GDM1 (cell line): ENCODE measurements at regions not wholly inside any gene's neighbourhood (a gene's known extent, or its start where the extent isn't known, plus 50 kb on each side); places are given as distances from the start of the nearest gene placed in this dataset.
"Not testable (repeated sequence)": the region's sequence is repeated elsewhere in the genome, so short reads cannot be mapped to it uniquely, and the experiment has no call there.

Source experiments
- DNase-seq: peaks from one replicate; lab custom pipeline; 2025; lab: John Stamatoyannopoulos, UW

- no peak for DNase-seq
These were observed 292.4 kb upstream of the VWC2 start for GRCh38 chr7:49481075-49481474.

GRCh38 chr7:49483142-49483541, 290.3 kb upstream of the VWC2 start:
- no peak for DNase-seq

GRCh38 chr7:49486974-49487829, 286.2 kb upstream of the VWC2 start:
- no peak for DNase-seq

GRCh38 chr7:49487830-49488140, 285.7 kb upstream of the VWC2 start:
- no peak for DNase-seq

GRCh38 chr7:49488573-49488972, 284.9 kb upstream of the VWC2 start:
- no peak for DNase-seq

GRCh38 chr7:49497471-49497870, 276.0 kb upstream of the VWC2 start:
- no peak for DNase-seq

- DNase-seq = no peak
These were observed 272.7 kb upstream of the VWC2 start for GRCh38 chr7:49500741-49501140.

- not testable (repeated sequence) for DNase-seq
These were observed 266.2 kb upstream of the VWC2 start for GRCh38 chr7:49507206-49507605.

- no peak for DNase-seq
These were observed 259.5 kb upstream of the VWC2 start for GRCh38 chr7:49513911-49514310.

GRCh38 chr7:49520951-49521350, 252.5 kb upstream of the VWC2 start:
- no peak for DNase-seq

- no peak for DNase-seq
These were observed 251.3 kb upstream of the VWC2 start for GRCh38 chr7:49522111-49522510.

GRCh38 chr7:49523870-49524269, 249.6 kb upstream of the VWC2 start:
- no peak for DNase-seq

- DNase-seq = no peak
These were observed 246.3 kb upstream of the VWC2 start for GRCh38 chr7:49527182-49527581.

- DNase-seq = no peak
These were observed 243.0 kb upstream of the VWC2 start for GRCh38 chr7:49530481-49530880.

- no peak for DNase-seq
These were observed 209.6 kb upstream of the VWC2 start for GRCh38 chr7:49563693-49564378.

- no peak for DNase-seq
These were observed 209.1 kb upstream of the VWC2 start for GRCh38 chr7:49564379-49564714.

GRCh38 chr7:49577576-49577975, 195.9 kb upstream of the VWC2 start:
- no peak for DNase-seq

GRCh38 chr7:49579408-49579807, 194.0 kb upstream of the VWC2 start:
- DNase-seq = no peak

GRCh38 chr7:49580000-49580399, 193.4 kb upstream of the VWC2 start:
- DNase-seq = no peak

GRCh38 chr7:49580761-49581160, 192.7 kb upstream of the VWC2 start:
- no peak for DNase-seq

- no peak for DNase-seq
These were observed 190.0 kb upstream of the VWC2 start for GRCh38 chr7:49583440-49583839.

- no peak for DNase-seq
These were observed 176.5 kb upstream of the VWC2 start for GRCh38 chr7:49596701-49597491.

- no peak for DNase-seq
These were observed 175.6 kb upstream of the VWC2 start for GRCh38 chr7:49597805-49598204.
